ENCODE measurements at regions not wholly inside any gene's neighbourhood (a gene's known extent, or its start where the extent isn't known, plus 50 kb on each side); places are given as distances from the start of the nearest gene placed in this dataset.
"Not testable (repeated sequence)": the region's sequence is repeated elsewhere in the genome, so short reads cannot be mapped to it uniquely, and the experiment has no call there.

- intact Hi-C loops (cut with DNase I) = no loop called here
- ATAC-seq = no peak
- DNase-seq (ENCODE audit: low spot score) = no peak
Observed at GRCh38 chr12:102344691-102345090, 135.7 kb downstream of the IGF1 start.

GRCh38 chr12:102343361-102344121 lies 136.8 kb downstream of the IGF1 start:
- intact Hi-C loops (cut with DNase I) = no loop called here
- no peak for DNase-seq (ENCODE audit: low spot score)
- ATAC-seq = no peak

GRCh38 chr12:102342281-102343006 lies 137.9 kb downstream of the IGF1 start:
- DNase-seq (ENCODE audit: low spot score) (no peak), ATAC-seq (no peak)

GRCh38 chr12:102334765-102335164 lies 137.1 kb upstream of the PMCH start:
- intact Hi-C loops (cut with DNase I) = no loop called here
- DNase-seq (ENCODE audit: low spot score) (no peak), ATAC-seq (no peak)

More at GRCh38 chr12:102342281-102343006, 137.9 kb downstream of the IGF1 start:
- intact Hi-C loops (cut with DNase I) = no loop called here

GRCh38 chr12:102331419-102331818 lies 133.8 kb upstream of the PMCH start:
- DNase-seq (ENCODE audit: low spot score) (no peak), ATAC-seq (no peak)
- intact Hi-C loops (cut with DNase I) = no loop called here

- intact Hi-C loops (cut with DNase I) = no loop called here
- DNase-seq (ENCODE audit: low spot score) (no peak), ATAC-seq (no peak)
Observed at GRCh38 chr12:102329883-102330282, 132.2 kb upstream of the PMCH start.

- intact Hi-C loops (cut with DNase I) = no loop called here
- ATAC-seq (no peak), DNase-seq (ENCODE audit: low spot score) (no peak)
Observed at GRCh38 chr12:102326982-102327381, 129.3 kb upstream of the PMCH start.

GRCh38 chr12:102325108-102325507 lies 127.5 kb upstream of the PMCH start:
- intact Hi-C loops (cut with DNase I); ATAC-seq; DNase-seq (ENCODE audit: low spot score): not testable (repeated sequence)

- no peak for ATAC-seq
- no peak for DNase-seq (ENCODE audit: low spot score)
Observed at GRCh38 chr12:102323799-102324198, 126.2 kb upstream of the PMCH start.

GRCh38 chr12:102322254-102322653 lies 124.6 kb upstream of the PMCH start:
- intact Hi-C loops (cut with DNase I) = no loop called here
- DNase-seq (ENCODE audit: low spot score) (no peak), ATAC-seq (no peak)

More at GRCh38 chr12:102323799-102324198, 126.2 kb upstream of the PMCH start:
- intact Hi-C loops (cut with DNase I) = no loop called here

- DNase-seq (ENCODE audit: low spot score) (no peak), ATAC-seq (no peak)
- intact Hi-C loops (cut with DNase I) = no loop called here
Observed at GRCh38 chr12:102321305-102322082, 123.9 kb upstream of the PMCH start.

- no peak for DNase-seq (ENCODE audit: low spot score)
- no peak for ATAC-seq
- intact Hi-C loops (cut with DNase I) = no loop called here
Observed at GRCh38 chr12:102317155-102317554, 119.5 kb upstream of the PMCH start.

- ATAC-seq = no peak
- intact Hi-C loops (cut with DNase I) = no loop called here
- no peak for DNase-seq (ENCODE audit: low spot score)
Observed at GRCh38 chr12:102316723-102317122, 119.1 kb upstream of the PMCH start.

GRCh38 chr12:102314821-102315220 lies 117.2 kb upstream of the PMCH start:
- intact Hi-C loops (cut with DNase I) = no loop called here
- ATAC-seq = no peak
- DNase-seq (ENCODE audit: low spot score) = no peak

- DNase-seq (ENCODE audit: low spot score); intact Hi-C loops (cut with DNase I); ATAC-seq: not testable (repeated sequence)
Observed at GRCh38 chr12:102313116-102313971, 115.7 kb upstream of the PMCH start.

- DNase-seq (ENCODE audit: low spot score) = no peak
- intact Hi-C loops (cut with DNase I) = loop anchor here (10.0 kb wide), 1 partner anchor 949 kb away; no protein-coding TSS in a partner anchor
- no peak for ATAC-seq
Observed at GRCh38 chr12:102305486-102305885, 107.9 kb upstream of the PMCH start.

- not testable (repeated sequence) for DNase-seq (ENCODE audit: low spot score); ATAC-seq
- intact Hi-C loops (cut with DNase I) = loop anchor here (10.0 kb wide), 1 partner anchor 950 kb away; no protein-coding TSS in a partner anchor
Observed at GRCh38 chr12:102304667-102305066, 107.0 kb upstream of the PMCH start.

GRCh38 chr12:102302553-102302952 lies 104.9 kb upstream of the PMCH start:
- intact Hi-C loops (cut with DNase I) = loop anchor here (10.0 kb wide), 1 partner anchor 952 kb away; no protein-coding TSS in a partner anchor
- no peak for ATAC-seq
- no peak for DNase-seq (ENCODE audit: low spot score)
